GM19395 (cell line): ENCODE measurements at regions not wholly inside any gene's neighbourhood (a gene's known extent, or its start where the extent isn't known, plus 50 kb on each side); places are given as distances from the start of the nearest gene placed in this dataset.

ENCODE experiments used
- ATAC-seq: cut with Tn5 transposase; IDR thresholded peaks from one replicate; pipeline ENCODE4 v1.9.1; 2021; ENCODE audit warnings: mild to moderate bottlenecking, moderate library complexity; ENCODE audit not compliant: unreplicated experiment

GRCh38 chr3:59451800-59452746 is 402.2 kb upstream of the CFAP20DC start:
- ATAC-seq, result no peak

- ATAC-seq, result peak; percentile 97
These were observed 401.3 kb upstream of the CFAP20DC start for GRCh38 chr3:59450946-59451763.

- no peak for ATAC-seq
These were observed 400.6 kb upstream of the CFAP20DC start for GRCh38 chr3:59450437-59450836.

GRCh38 chr3:59446775-59447465 is 397.1 kb upstream of the CFAP20DC start:
- no peak for ATAC-seq

GRCh38 chr3:59444676-59445075 is 394.9 kb upstream of the CFAP20DC start:
- no peak for ATAC-seq

- ATAC-seq, result peak; percentile 64
These were observed 394.5 kb upstream of the CFAP20DC start for GRCh38 chr3:59444294-59444671.

- ATAC-seq, result no peak
These were observed 393.9 kb upstream of the CFAP20DC start for GRCh38 chr3:59443618-59444293.

GRCh38 chr3:59442046-59442445 is 392.2 kb upstream of the CFAP20DC start:
- no peak for ATAC-seq

- no peak for ATAC-seq
These were observed 390.6 kb upstream of the CFAP20DC start for GRCh38 chr3:59440285-59441028.

- ATAC-seq, result no peak
These were observed 388.7 kb upstream of the CFAP20DC start for GRCh38 chr3:59438492-59438891.

GRCh38 chr3:59436164-59436958 is 386.5 kb upstream of the CFAP20DC start:
- no peak for ATAC-seq

- no peak for ATAC-seq
These were observed 383.7 kb upstream of the CFAP20DC start for GRCh38 chr3:59433546-59433945.

GRCh38 chr3:59432665-59433064 is 382.8 kb upstream of the CFAP20DC start:
- no peak for ATAC-seq

- ATAC-seq, result no peak
These were observed 380.5 kb upstream of the CFAP20DC start for GRCh38 chr3:59430341-59430740.

- no peak for ATAC-seq
These were observed 379.4 kb upstream of the CFAP20DC start for GRCh38 chr3:59429198-59429597.

- ATAC-seq, result no peak
These were observed 377.2 kb upstream of the CFAP20DC start for GRCh38 chr3:59426821-59427565.

GRCh38 chr3:59425942-59426341 is 376.1 kb upstream of the CFAP20DC start:
- peak; percentile 70 for ATAC-seq

GRCh38 chr3:59425371-59425770 is 375.5 kb upstream of the CFAP20DC start:
- no peak for ATAC-seq
